ENCODE measurements at regions not wholly inside any gene's neighbourhood (a gene's known extent, or its start where the extent isn't known, plus 50 kb on each side); places are given as distances from the start of the nearest gene placed in this dataset.

DNA sequence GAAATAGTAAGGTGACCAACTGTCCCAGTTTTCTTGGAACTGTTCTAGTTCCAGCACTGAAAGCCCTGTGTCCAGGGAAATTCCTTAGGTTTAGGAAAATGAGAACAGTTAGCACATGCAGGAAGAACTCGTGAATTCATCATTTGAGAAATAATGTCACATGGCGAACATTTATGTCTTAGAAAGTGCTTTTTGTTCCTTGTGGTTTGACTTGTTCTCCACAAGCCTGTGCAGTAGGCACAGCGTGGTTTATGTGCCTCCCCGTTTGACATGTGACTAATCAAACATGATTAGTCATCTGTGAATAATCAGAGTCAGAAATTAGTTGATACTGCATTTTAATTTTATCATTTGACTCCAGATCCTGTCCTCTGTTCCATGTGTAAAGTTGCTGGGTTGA is 556.0 kb upstream of the CPEB2 start:
- intact Hi-C loops (cut with micrococcal nuclease) = no loop called here
- Histone ChIP-seq H3K9me3 (ENCODE audit: low read length) (no peaks in the 10 kb centered on the region), H2AFZ (ENCODE audit: low read length) (peak overlapping the region; percentile 58), H3K4me2 (ENCODE audit: low read length) (peak overlapping the region; percentile 44), H3F3A (ENCODE audit: low read length, unreplicated experiment) (no peaks in the 10 kb centered on the region), H3K27me3 (ENCODE audit: low read length) (no peaks in the 10 kb centered on the region), H4K20me1 (ENCODE audit: low read length) (no peaks in the 10 kb centered on the region), H3K9me2 (replicated peaks; ENCODE audit: low read length) (no peaks in the 10 kb centered on the region), H3K4me3 (ENCODE audit: low read length) (no peak overlapping the region), H3K9ac (ENCODE audit: low read length) (no peak overlapping the region), H3K36me3 (ENCODE audit: low read depth, low read length) (no peaks in the 10 kb centered on the region), H3K79me2 (ENCODE audit: low read length) (no peaks in the 10 kb centered on the region), H3K4me1 (ENCODE audit: insufficient read depth, low read length) (peaks cover 9% of the 10 kb centered on the region), H3K27ac (ENCODE audit: low read length) (peak overlapping the region; percentile 65)
- CTCF ChIA-PET = no interaction called here
- ATAC-seq = peak; percentile 53
- no TSS peak for BruUV-seq (replicated peaks)
- TF ChIP-seq, protein P1, sequence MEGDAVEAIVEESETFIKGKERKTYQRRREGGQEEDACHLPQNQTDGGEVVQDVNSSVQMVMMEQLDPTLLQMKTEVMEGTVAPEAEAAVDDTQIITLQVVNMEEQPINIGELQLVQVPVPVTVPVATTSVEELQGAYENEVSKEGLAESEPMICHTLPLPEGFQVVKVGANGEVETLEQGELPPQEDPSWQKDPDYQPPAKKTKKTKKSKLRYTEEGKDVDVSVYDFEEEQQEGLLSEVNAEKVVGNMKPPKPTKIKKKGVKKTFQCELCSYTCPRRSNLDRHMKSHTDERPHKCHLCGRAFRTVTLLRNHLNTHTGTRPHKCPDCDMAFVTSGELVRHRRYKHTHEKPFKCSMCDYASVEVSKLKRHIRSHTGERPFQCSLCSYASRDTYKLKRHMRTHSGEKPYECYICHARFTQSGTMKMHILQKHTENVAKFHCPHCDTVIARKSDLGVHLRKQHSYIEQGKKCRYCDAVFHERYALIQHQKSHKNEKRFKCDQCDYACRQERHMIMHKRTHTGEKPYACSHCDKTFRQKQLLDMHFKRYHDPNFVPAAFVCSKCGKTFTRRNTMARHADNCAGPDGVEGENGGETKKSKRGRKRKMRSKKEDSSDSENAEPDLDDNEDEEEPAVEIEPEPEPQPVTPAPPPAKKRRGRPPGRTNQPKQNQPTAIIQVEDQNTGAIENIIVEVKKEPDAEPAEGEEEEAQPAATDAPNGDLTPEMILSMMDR (conservative IDR thresholded peaks at IDR 0.05; ENCODE audit: low read depth, low read length) = no peak
- TF ChIP-seq EZH2 (IDR thresholded peaks at IDR 0.05; ENCODE audit: low read length, unreplicated experiment) (no peak), EZH2phosphoT487 (IDR thresholded peaks at IDR 0.05; ENCODE audit: borderline replicate concordance, low read length) (no peak)
- POLR2A ChIA-PET (ENCODE audit: unreplicated experiment) = no interaction called here
- DNase-seq = peak; percentile 60

DNA sequence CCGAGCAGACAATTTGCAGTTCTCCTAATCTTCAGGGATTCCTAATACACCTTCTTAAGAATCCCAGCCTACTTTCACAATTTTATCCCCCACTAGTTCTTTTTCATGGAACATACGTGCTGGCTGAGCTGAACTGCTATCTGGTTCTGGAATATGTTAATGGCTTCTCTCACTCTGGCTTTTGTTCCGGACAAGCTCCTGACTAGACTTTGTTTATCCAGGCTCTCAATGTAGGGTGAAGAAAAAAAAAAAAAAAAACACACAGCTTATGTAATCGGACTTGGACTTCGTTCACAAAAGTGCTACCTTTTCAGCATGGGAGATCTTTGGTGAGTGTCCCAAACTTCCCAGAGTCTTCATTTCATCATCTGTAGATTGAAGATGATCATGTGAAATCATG is 555.4 kb upstream of the CPEB2 start:
- no peaks in the 10 kb centered on the region for H3K27me3 ChIP-seq (ENCODE audit: low read length)
- no TSS peak for BruUV-seq (replicated peaks)
- no peaks in the 10 kb centered on the region for H3F3A ChIP-seq (ENCODE audit: low read length, unreplicated experiment)
- no peak overlapping the region for H3K4me2 ChIP-seq (ENCODE audit: low read length)
- TF ChIP-seq EZH2 (IDR thresholded peaks at IDR 0.05; ENCODE audit: low read length, unreplicated experiment) (no peak), EZH2phosphoT487 (IDR thresholded peaks at IDR 0.05; ENCODE audit: borderline replicate concordance, low read length) (no peak)
- TF ChIP-seq, protein P1 (conservative IDR thresholded peaks at IDR 0.05; ENCODE audit: low read depth, low read length) = no peak
- intact Hi-C loops (cut with micrococcal nuclease) = no loop called here
- H2AFZ ChIP-seq (ENCODE audit: low read length) = no peak overlapping the region
- no peaks in the 10 kb centered on the region for H4K20me1 ChIP-seq (ENCODE audit: low read length)
- ATAC-seq (no peak), DNase-seq (no peak)
- ChIA-PET CTCF (no interaction called here), POLR2A (ENCODE audit: unreplicated experiment) (no interaction called here)
- no peak overlapping the region for H3K27ac ChIP-seq (ENCODE audit: low read length)
- H3K9ac ChIP-seq (ENCODE audit: low read length) = no peak overlapping the region
- no peaks in the 10 kb centered on the region for H3K79me2 ChIP-seq (ENCODE audit: low read length)
- H3K9me3 ChIP-seq (ENCODE audit: low read length) = no peaks in the 10 kb centered on the region
- no peaks in the 10 kb centered on the region for H3K36me3 ChIP-seq (ENCODE audit: low read depth, low read length)
- no peak overlapping the region for H3K4me3 ChIP-seq (ENCODE audit: low read length)
- peaks cover 9% of the 10 kb centered on the region for H3K4me1 ChIP-seq (ENCODE audit: insufficient read depth, low read length)
- H3K9me2 ChIP-seq (replicated peaks; ENCODE audit: low read length) = no peaks in the 10 kb centered on the region

DNA sequence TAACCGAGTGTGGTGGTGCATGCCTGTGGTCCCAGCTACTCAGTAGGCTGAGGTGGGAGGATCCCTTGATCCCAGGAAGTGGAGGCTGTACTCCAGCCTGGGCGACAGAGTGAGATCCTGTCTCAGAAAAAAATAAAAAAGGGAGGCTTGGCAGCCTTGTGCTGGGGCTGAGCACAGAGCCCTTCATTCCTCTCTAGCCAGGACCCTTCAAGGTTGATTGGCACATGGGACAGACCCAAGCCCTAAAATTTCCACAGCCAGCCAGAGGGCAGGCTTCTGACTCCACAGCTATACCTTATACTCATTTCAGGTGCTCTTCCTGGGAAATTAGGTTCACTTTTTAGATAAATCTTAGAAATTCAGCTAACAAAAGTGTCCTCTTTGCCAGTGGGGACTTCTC is 553.0 kb upstream of the CPEB2 start:
- no peak overlapping the region for H3K4me3 ChIP-seq (ENCODE audit: low read length)
- no peak for ATAC-seq
- intact Hi-C loops (cut with micrococcal nuclease) = no loop called here
- ChIA-PET CTCF (no interaction called here), POLR2A (ENCODE audit: unreplicated experiment) (no interaction called here)
- peaks cover 9% of the 10 kb centered on the region for H3K4me1 ChIP-seq (ENCODE audit: insufficient read depth, low read length)
- H3K27me3 ChIP-seq (ENCODE audit: low read length) = no peaks in the 10 kb centered on the region
- H3F3A ChIP-seq (ENCODE audit: low read length, unreplicated experiment) = no peaks in the 10 kb centered on the region
- H3K36me3 ChIP-seq (ENCODE audit: low read depth, low read length) = no peaks in the 10 kb centered on the region
- no peaks in the 10 kb centered on the region for H3K9me2 ChIP-seq (replicated peaks; ENCODE audit: low read length)
- no peak overlapping the region for H2AFZ ChIP-seq (ENCODE audit: low read length)
- no TSS peak for BruUV-seq (replicated peaks)
- no peak for DNase-seq
- H3K9ac ChIP-seq (ENCODE audit: low read length) = no peak overlapping the region
- no peak overlapping the region for H3K27ac ChIP-seq (ENCODE audit: low read length)
- TF ChIP-seq, protein P1 (conservative IDR thresholded peaks at IDR 0.05; ENCODE audit: low read depth, low read length) = no peak
- TF ChIP-seq EZH2 (IDR thresholded peaks at IDR 0.05; ENCODE audit: low read length, unreplicated experiment) (no peak), EZH2phosphoT487 (IDR thresholded peaks at IDR 0.05; ENCODE audit: borderline replicate concordance, low read length) (no peak)
- no peaks in the 10 kb centered on the region for H4K20me1 ChIP-seq (ENCODE audit: low read length)
- no peaks in the 10 kb centered on the region for H3K79me2 ChIP-seq (ENCODE audit: low read length)
- H3K4me2 ChIP-seq (ENCODE audit: low read length) = no peak overlapping the region
- H3K9me3 ChIP-seq (ENCODE audit: low read length) = no peaks in the 10 kb centered on the region
